SK-N-SH (cell line): ENCODE measurements at regions not wholly inside any gene's neighbourhood (a gene's known extent, or its start where the extent isn't known, plus 50 kb on each side); places are given as distances from the start of the nearest gene placed in this dataset.

Experiments used
- CTCF ChIA-PET: fragments of 300-600, 350-600 bp; formaldehyde crosslinking; extraction: SDS; loops from one replicate; lab custom pipeline; 2021; lab: Yijun Ruan, JAX
- POLR2A ChIA-PET: fragments of 350-600 bp; sonication (Branson Sonifier 250); formaldehyde crosslinking; extraction: SDS; loops from one replicate; lab custom pipeline; 2020; ENCODE audit warnings: antibody characterized with exemption, inconsistent platforms; lab: Yijun Ruan, JAX
- DNase-seq: peaks from one replicate; pipeline ENCODE4 v3.0.0; 2012
- H2AFZ ChIP-seq: fragments of 200-600 bp; sonication (generic); 2 replicates; pipeline ENCODE4 v1.8.1; 2016; ENCODE audit warnings: antibody characterized with exemption, mild to moderate bottlenecking, low read depth
- H3F3A ChIP-seq: fragments of 200-600 bp; sonication (generic); replicated peaks from 2 replicates; pipeline ENCODE3; 2016; ENCODE audit warnings: antibody characterized with exemption, mild to moderate bottlenecking; ENCODE audit not compliant: insufficient read depth
- H3K27ac ChIP-seq, 2 experiments: fragments of 200-500 bp in 1 of 2; fragments of 200-600 bp in 1 of 2; sonication (Bioruptor generic) in 1 of 2; sonication (generic), shearing (Covaris generic) in 1 of 2; 2 replicates each; pipeline versions ENCODE4 v1.5.1 to v1.6.1; 2014 to 2016; ENCODE audit warnings: low read depth in 2 of 2, inconsistent platforms in 1 of 2, low read length in 1 of 2, mild to moderate bottlenecking in 1 of 2, mixed read lengths in 1 of 2
- H3K27me3 ChIP-seq: fragments of 200-600 bp; sonication (generic), shearing (Covaris generic); 2 replicates; pipeline ENCODE4 v1.6.1; 2016; ENCODE audit warnings: mixed run types; ENCODE audit not compliant: insufficient read depth
- H3K36me3 ChIP-seq, 2 experiments: fragments of 200-500 bp in 1 of 2; fragments of 200-600 bp in 1 of 2; sonication (Bioruptor generic) in 1 of 2; sonication (generic) in 1 of 2; replicated peaks in 1 of 2; 2 replicates each; pipeline versions ENCODE3 to v1.5.1; 2014 to 2016; ENCODE audit warnings: low read length in 1 of 2, mild to moderate bottlenecking in 1 of 2; ENCODE audit not compliant: insufficient read depth in 2 of 2, control insufficient read depth in 1 of 2
- H3K4me1 ChIP-seq, 2 experiments: fragments of 200-500 bp in 1 of 2; fragments of 200-600 bp in 1 of 2; sonication (Bioruptor generic) in 1 of 2; sonication (generic), shearing (Covaris generic) in 1 of 2; 2 replicates each; pipeline versions ENCODE4 v1.5.1 to v1.6.1; 2014 to 2016; ENCODE audit warnings: low read depth in 1 of 2, low read length in 1 of 2, mixed run types in 1 of 2; ENCODE audit not compliant: insufficient read depth in 2 of 2, control insufficient read depth in 1 of 2
- H3K4me2 ChIP-seq: fragments of 200-600 bp; sonication (generic), shearing (Covaris generic); 2 replicates; pipeline ENCODE4 v1.6.1; 2017; ENCODE audit warnings: mixed run types
- H3K4me3 ChIP-seq, 2 experiments: fragments of 200-500 bp in 1 of 2; fragments of 200-600 bp in 1 of 2; sonication (Bioruptor generic) in 1 of 2; sonication (generic), shearing (Covaris generic) in 1 of 2; 2 replicates each; pipeline versions ENCODE4 v1.5.1 to v1.8.1; 2014 to 2016; ENCODE audit warnings: low read depth in 2 of 2, inconsistent platforms in 1 of 2, low read length in 1 of 2, mild to moderate bottlenecking in 1 of 2, mixed read lengths in 1 of 2, moderate library complexity in 1 of 2
- H3K79me2 ChIP-seq: fragments of 200-600 bp; sonication (generic); 2 replicates; pipeline ENCODE4 v1.8.1; 2017; ENCODE audit warnings: mild to moderate bottlenecking; ENCODE audit not compliant: insufficient read depth
- H3K9ac ChIP-seq: fragments of 200-600 bp; sonication (generic); 2 replicates; pipeline ENCODE4 v1.6.1; 2017; ENCODE audit warnings: mixed run types
- H3K9me2 ChIP-seq: fragments of 200-600 bp; sonication (generic); 2 replicates; pipeline ENCODE4 v1.6.1; 2017; ENCODE audit warnings: mixed run types
- H3K9me3 ChIP-seq: fragments of 200-600 bp; sonication (generic); 2 replicates; pipeline ENCODE4 v1.6.1; 2017; ENCODE audit warnings: mixed run types, mild to moderate bottlenecking, moderate library complexity
- H4K20me1 ChIP-seq: fragments of 200-600 bp; sonication (generic); 2 replicates; pipeline ENCODE4 v1.6.1; 2017; ENCODE audit warnings: mild to moderate bottlenecking, mixed run types; ENCODE audit not compliant: insufficient read depth
- CHD2 ChIP-seq: fragments of 150-350 bp; IDR thresholded peaks from 2 replicates; pipeline ENCODE4 v1.6.1; 2018; ENCODE audit warnings: low read length; ENCODE audit not compliant: partially characterized antibody
- EP300 ChIP-seq, 2 experiments: IDR thresholded peaks; 2 replicates each; pipeline versions ENCODE4 v1.4.0 to v1.6.1; 2012; ENCODE audit warnings: borderline replicate concordance in 1 of 2, low read depth in 1 of 2, low read length in 1 of 2
- EZH2phosphoT487 ChIP-seq: fragments of 200-600 bp; sonication (generic); IDR thresholded peaks from 2 replicates; pipeline ENCODE4 v1.6.1; 2017; ENCODE audit warnings: low read depth, mixed run types, mild to moderate bottlenecking, antibody characterized with exemption, moderate library complexity, borderline replicate concordance
- FOXJ3 ChIP-seq: sonication (generic); formaldehyde crosslinking; IDR thresholded peaks from 2 replicates; pipeline ENCODE4 v1.5.1; 2020; ENCODE audit warnings: mild to moderate bottlenecking, missing genetic modification reagents
- FOXM1 ChIP-seq: IDR thresholded peaks from 2 replicates; pipeline ENCODE4 v1.4.0; 2012; ENCODE audit warnings: low read depth, mild to moderate bottlenecking
- RAD21 ChIP-seq: IDR thresholded peaks from 2 replicates; pipeline ENCODE4 v1.6.1; 2012; ENCODE audit warnings: mild to moderate bottlenecking, low read length
- RCOR1 ChIP-seq: fragments of 150-350 bp; IDR thresholded peaks from 2 replicates; pipeline ENCODE4 v1.6.1; 2017; ENCODE audit warnings: antibody characterized with exemption, low read length
- RFX5 ChIP-seq: IDR thresholded peaks from 2 replicates; pipeline ENCODE4 v1.6.1; 2012; ENCODE audit warnings: mild to moderate bottlenecking, improper control_type of control experiment, low read length
- RXRA ChIP-seq: IDR thresholded peaks from 2 replicates; pipeline ENCODE4 v1.4.0; 2012; ENCODE audit warnings: low read depth, mild to moderate bottlenecking, borderline replicate concordance
- SMC3 ChIP-seq: IDR thresholded peaks from 2 replicates; pipeline ENCODE4 v1.6.1; 2012; ENCODE audit warnings: low read depth, low read length, improper control_type of control experiment
- TCF12 ChIP-seq: IDR thresholded peaks from 2 replicates; pipeline ENCODE4 v1.4.0; 2012
- TEAD4 ChIP-seq: IDR thresholded peaks from 2 replicates; pipeline ENCODE4 v1.4.0; 2012; ENCODE audit warnings: mild to moderate bottlenecking, borderline replicate concordance; ENCODE audit not compliant: insufficient read depth
- WGBS: methylation state at CpG from one replicate; pipeline ENCODE4 v1.1.6; 2017; ENCODE audit warnings: low lambda C conversion rate; 5-methylcytosine and 5-hydroxymethylcytosine counted together
- TF ChIP-seq, protein P1 (sequence below): fragments of 200-600 bp; sonication (generic); IDR thresholded peaks from 2 replicates; pipeline ENCODE4 v1.6.1; 2017; ENCODE audit warnings: antibody characterized with exemption, mild to moderate bottlenecking, moderate library complexity
- TF ChIP-seq, protein P2 (sequence below): IDR thresholded peaks from 2 replicates; pipeline ENCODE4 v1.4.0; 2012; ENCODE audit warnings: low read depth, borderline replicate concordance
- TF ChIP-seq, protein P3 (sequence below): fragments of 150-350 bp; IDR thresholded peaks from 2 replicates; pipeline ENCODE4 v1.6.1; 2017; ENCODE audit warnings: antibody characterized with exemption, low read length, low read depth, borderline replicate concordance
- TF ChIP-seq, protein P4 (sequence below): IDR thresholded peaks from 2 replicates; pipeline ENCODE4 v1.4.0; 2012; ENCODE audit warnings: low read depth

DNA sequence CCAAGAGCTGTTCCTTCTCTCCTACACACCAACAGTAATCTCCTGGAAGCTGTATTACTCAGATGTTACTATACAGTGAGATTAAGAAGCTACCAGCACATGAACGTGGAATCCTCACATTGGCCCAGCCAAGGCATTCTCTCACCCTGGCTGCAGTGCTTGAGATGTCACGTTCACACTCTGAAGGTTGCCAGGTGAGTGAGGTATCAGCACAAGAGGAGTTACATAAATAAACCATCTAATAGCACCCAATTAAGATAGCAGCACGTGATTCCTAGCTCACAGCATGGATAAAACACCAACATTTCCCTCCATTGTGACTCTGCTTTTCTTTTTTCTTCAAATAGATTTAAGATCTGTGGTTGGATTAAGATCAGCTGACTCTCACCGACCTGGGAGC lies 182.8 kb downstream of the PLPP3 start (continued):
- no peak for TF ChIP-seq RXRA
- TF ChIP-seq, protein P1, sequence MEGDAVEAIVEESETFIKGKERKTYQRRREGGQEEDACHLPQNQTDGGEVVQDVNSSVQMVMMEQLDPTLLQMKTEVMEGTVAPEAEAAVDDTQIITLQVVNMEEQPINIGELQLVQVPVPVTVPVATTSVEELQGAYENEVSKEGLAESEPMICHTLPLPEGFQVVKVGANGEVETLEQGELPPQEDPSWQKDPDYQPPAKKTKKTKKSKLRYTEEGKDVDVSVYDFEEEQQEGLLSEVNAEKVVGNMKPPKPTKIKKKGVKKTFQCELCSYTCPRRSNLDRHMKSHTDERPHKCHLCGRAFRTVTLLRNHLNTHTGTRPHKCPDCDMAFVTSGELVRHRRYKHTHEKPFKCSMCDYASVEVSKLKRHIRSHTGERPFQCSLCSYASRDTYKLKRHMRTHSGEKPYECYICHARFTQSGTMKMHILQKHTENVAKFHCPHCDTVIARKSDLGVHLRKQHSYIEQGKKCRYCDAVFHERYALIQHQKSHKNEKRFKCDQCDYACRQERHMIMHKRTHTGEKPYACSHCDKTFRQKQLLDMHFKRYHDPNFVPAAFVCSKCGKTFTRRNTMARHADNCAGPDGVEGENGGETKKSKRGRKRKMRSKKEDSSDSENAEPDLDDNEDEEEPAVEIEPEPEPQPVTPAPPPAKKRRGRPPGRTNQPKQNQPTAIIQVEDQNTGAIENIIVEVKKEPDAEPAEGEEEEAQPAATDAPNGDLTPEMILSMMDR = no peak
- TF ChIP-seq FOXM1 = no peak
- no peak for TF ChIP-seq EP300 (IDR thresholded peaks at IDR 0.05; ENCODE audit: borderline replicate concordance in 1 of 2, low read depth in 1 of 2, low read length in 1 of 2)
- TF ChIP-seq, protein P2, sequence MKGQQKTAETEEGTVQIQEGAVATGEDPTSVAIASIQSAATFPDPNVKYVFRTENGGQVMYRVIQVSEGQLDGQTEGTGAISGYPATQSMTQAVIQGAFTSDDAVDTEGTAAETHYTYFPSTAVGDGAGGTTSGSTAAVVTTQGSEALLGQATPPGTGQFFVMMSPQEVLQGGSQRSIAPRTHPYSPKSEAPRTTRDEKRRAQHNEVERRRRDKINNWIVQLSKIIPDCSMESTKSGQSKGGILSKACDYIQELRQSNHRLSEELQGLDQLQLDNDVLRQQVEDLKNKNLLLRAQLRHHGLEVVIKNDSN = no peak
- no peak for TF ChIP-seq RFX5
- TF ChIP-seq, protein P3, sequence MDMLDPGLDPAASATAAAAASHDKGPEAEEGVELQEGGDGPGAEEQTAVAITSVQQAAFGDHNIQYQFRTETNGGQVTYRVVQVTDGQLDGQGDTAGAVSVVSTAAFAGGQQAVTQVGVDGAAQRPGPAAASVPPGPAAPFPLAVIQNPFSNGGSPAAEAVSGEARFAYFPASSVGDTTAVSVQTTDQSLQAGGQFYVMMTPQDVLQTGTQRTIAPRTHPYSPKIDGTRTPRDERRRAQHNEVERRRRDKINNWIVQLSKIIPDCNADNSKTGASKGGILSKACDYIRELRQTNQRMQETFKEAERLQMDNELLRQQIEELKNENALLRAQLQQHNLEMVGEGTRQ = no peak
- no peak for TF ChIP-seq TEAD4

DNA sequence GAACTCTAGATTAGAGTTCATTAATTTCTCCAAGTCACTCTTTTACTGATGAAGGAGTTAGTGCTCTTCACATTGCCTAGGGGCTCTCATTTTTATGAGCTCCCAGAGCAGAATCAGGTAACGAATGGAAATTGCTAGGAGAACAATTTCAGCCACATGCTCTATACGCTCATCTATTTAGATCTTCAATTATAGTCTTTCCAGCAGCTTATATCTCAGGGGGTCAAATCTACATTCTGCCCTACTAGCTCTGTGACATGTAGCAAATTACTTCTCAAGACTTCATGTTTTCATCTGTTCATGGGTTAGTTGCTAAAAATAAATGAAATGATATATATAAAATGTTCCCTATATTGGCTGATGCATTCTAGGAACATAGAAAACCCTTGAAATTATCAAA lies 183.6 kb downstream of the PLPP3 start:
- CTCF ChIA-PET = interaction anchor here (1.0 to 1.1 kb wide), 2 partner anchors 12 to 15 kb away, joined by 3 read pairs; no protein-coding TSS in a partner anchor

DNA sequence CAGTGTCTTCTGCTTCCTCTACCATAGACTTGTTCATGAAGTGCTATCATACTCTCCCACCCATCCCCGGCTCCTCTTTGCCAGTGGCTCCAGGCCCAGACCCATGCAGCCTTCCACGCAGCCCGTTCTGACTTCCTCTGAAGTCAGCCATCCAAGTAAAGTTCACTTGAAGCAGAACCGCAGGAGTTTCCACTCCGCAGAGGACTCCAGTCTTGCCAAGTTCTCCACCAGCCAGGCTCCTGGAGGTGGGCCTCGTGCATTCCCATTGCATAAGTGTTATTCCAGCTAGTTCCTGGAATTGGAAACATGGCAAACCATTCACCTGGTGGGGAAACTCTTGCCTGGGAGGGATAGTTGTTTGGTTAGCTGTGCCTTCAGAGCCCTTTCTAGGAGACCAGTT lies 185.1 kb downstream of the PLPP3 start:
- Histone ChIP-seq H3K4me2 (no peak overlapping the region), H3K27ac (no peak overlapping the region), H3K36me3 (no peaks in the 10 kb centered on the region), H3K9me2 (no peaks in the 10 kb centered on the region), H4K20me1 (no peaks in the 10 kb centered on the region), H3K27me3 (no peaks in the 10 kb centered on the region), H3K4me3 (no peak overlapping the region), H3F3A (no peaks in the 10 kb centered on the region), H3K9ac (no peak overlapping the region), H3K4me1 (no peaks in the 10 kb centered on the region; a peak in 1 of 4 replicates), H3K9me3 (no peaks in the 10 kb centered on the region), H3K79me2 (no peaks in the 10 kb centered on the region), H2AFZ (no peak overlapping the region)
- DNase-seq = no peak
- TF ChIP-seq RAD21 (no peak), RCOR1 (no peak), EZH2phosphoT487 (no peak)
- 76% methylated on average over 6 of the region's 6 CpGs for WGBS
- POLR2A ChIA-PET = no interaction called here
- CTCF ChIA-PET = interaction anchor here (1.0 to 1.8 kb wide), 3 partner anchors 13 to 24 kb away, joined by 3 to 6 read pairs (median 5); no protein-coding TSS in a partner anchor

More for the DNA sequence above, 183.6 kb downstream of the PLPP3 start:
- POLR2A ChIA-PET = no interaction called here
- DNase-seq = no peak
- Histone ChIP-seq H2AFZ (no peak overlapping the region), H3K79me2 (no peaks in the 10 kb centered on the region), H3K9ac (no peak overlapping the region), H3K36me3 (no peaks in the 10 kb centered on the region), H3K27me3 (no peaks in the 10 kb centered on the region), H3K9me2 (no peaks in the 10 kb centered on the region), H3K4me1 (no peaks in the 10 kb centered on the region), H3K4me2 (no peak overlapping the region), H3K9me3 (no peaks in the 10 kb centered on the region), H3F3A (no peaks in the 10 kb centered on the region), H4K20me1 (no peaks in the 10 kb centered on the region), H3K4me3 (no peak overlapping the region)
- WGBS = 76% methylated on average over 2 of the region's 2 CpGs
- TF ChIP-seq, protein P4, sequence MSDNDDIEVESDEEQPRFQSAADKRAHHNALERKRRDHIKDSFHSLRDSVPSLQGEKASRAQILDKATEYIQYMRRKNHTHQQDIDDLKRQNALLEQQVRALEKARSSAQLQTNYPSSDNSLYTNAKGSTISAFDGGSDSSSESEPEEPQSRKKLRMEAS = no peak
- no peak for TF ChIP-seq FOXJ3 (CRISPR knock-in tag)
- no peak for TF ChIP-seq TCF12
- TF ChIP-seq CHD2 = no peak
- no peak for TF ChIP-seq SMC3
- TF ChIP-seq, all 33 proteins: peak for 0
- H3K27ac ChIP-seq = no peak overlapping the region
